IMR-90 (cell line): ENCODE measurements at regions not wholly inside any gene's neighbourhood (a gene's known extent, or its start where the extent isn't known, plus 50 kb on each side); places are given as distances from the start of the nearest gene placed in this dataset.

Source experiments
- ATAC-seq: fragments of 200-7000 bp; cut with Tn5 transposase; 2 replicates; pipeline ENCODE4 v1.9.1; 2020; ENCODE audit warnings: low read depth, mild to moderate bottlenecking, moderate library complexity
- BruUV-seq: library from RNA; stranded (reverse); fragments of 400-500 nt; replicated peaks from 2 replicates; lab custom pipeline; 2021; lab: Mats Ljungman, UMichigan
- CTCF ChIA-PET: fragments of 300-600 bp; formaldehyde crosslinking; extraction: SDS; loops from one replicate; lab custom pipeline; 2021; ENCODE audit warnings: antibody characterized with exemption; lab: Yijun Ruan, JAX
- POLR2A ChIA-PET: fragments of 300-600 bp; sonication (Branson Sonifier 250); formaldehyde crosslinking; loops from one replicate; lab custom pipeline; 2022; ENCODE audit warnings: antibody characterized with exemption; ENCODE audit not compliant: unreplicated experiment; lab: Charles Lee
- DNase-seq: peaks from one replicate; pipeline ENCODE4 v3.0.0; 2013
- H2AFZ ChIP-seq: replicated peaks from 2 replicates; pipeline ENCODE3; 2013; ENCODE audit warnings: low read length, mild to moderate bottlenecking; ENCODE audit not compliant: poor library complexity
- H2AK5ac ChIP-seq: 2 replicates; pipeline ENCODE4 v1.6.1; 2013; ENCODE audit warnings: low read depth, low read length, inconsistent platforms
- H2AK9ac ChIP-seq: replicated peaks from 2 replicates; pipeline ENCODE3; 2013; ENCODE audit warnings: mild to moderate bottlenecking, low read depth, low read length, moderate library complexity; ENCODE audit not compliant: poor library complexity
- H2BK120ac ChIP-seq: 2 replicates; pipeline ENCODE4 v1.6.1; 2013; ENCODE audit warnings: low read depth, low read length, inconsistent platforms
- H2BK15ac ChIP-seq: 3 replicates; pipeline ENCODE4 v1.6.1; 2013; ENCODE audit warnings: low read depth, low read length, inconsistent platforms
- H2BK20ac ChIP-seq: 2 replicates; pipeline ENCODE4 v1.6.1; 2013; ENCODE audit warnings: low read depth, mild to moderate bottlenecking, inconsistent platforms, low read length, moderate library complexity
- H2BK5ac ChIP-seq: 2 replicates; pipeline ENCODE4 v1.6.1; 2013; ENCODE audit warnings: mild to moderate bottlenecking, low read depth, low read length, inconsistent platforms; ENCODE audit not compliant: poor library complexity, severe bottlenecking
- H3K14ac ChIP-seq: replicated peaks from 2 replicates; pipeline ENCODE4 v1.6.1; 2013; ENCODE audit warnings: low read depth, low read length, inconsistent platforms
- H3K18ac ChIP-seq: 2 replicates; pipeline ENCODE4 v1.6.1; 2013; ENCODE audit warnings: low read depth, low read length, control low read depth
- H3K23ac ChIP-seq: 2 replicates; pipeline ENCODE4 v1.6.1; 2013; ENCODE audit warnings: low read depth, low read length, inconsistent platforms
- H3K27ac ChIP-seq: 2 replicates; pipeline ENCODE4 v1.5.1; 2013; ENCODE audit warnings: mild to moderate bottlenecking, control low read depth, low read length; ENCODE audit not compliant: insufficient read depth
- H3K27me3 ChIP-seq: 2 replicates; pipeline ENCODE4 v1.6.1; 2013; ENCODE audit warnings: low read length; ENCODE audit not compliant: control insufficient read depth, insufficient read depth
- H3K36me3 ChIP-seq: 2 replicates; pipeline ENCODE4 v1.6.1; 2013; ENCODE audit warnings: low read length, mixed read lengths; ENCODE audit not compliant: control insufficient read depth, insufficient read depth
- H3K4ac ChIP-seq: 2 replicates; pipeline ENCODE4 v1.6.1; 2013; ENCODE audit warnings: low read depth, low read length, inconsistent platforms
- H3K4me1 ChIP-seq: 2 replicates; pipeline ENCODE4 v1.6.1; 2013; ENCODE audit warnings: low read length, mixed read lengths; ENCODE audit not compliant: control insufficient read depth, insufficient read depth
- H3K4me2 ChIP-seq: 2 replicates; pipeline ENCODE4 v1.6.1; 2013; ENCODE audit warnings: low read depth, mild to moderate bottlenecking, control low read depth, low read length, moderate library complexity
- H3K4me3 ChIP-seq: 2 replicates; pipeline ENCODE4 v1.5.1; 2013; ENCODE audit warnings: low read depth, mild to moderate bottlenecking, control low read depth, low read length, moderate library complexity; ENCODE audit not compliant: insufficient read depth
- H3K56ac ChIP-seq: 2 replicates; pipeline ENCODE4 v1.6.1; 2013; ENCODE audit warnings: low read length, inconsistent platforms; ENCODE audit not compliant: insufficient read depth; ENCODE audit errors: extremely low read depth
- H3K79me1 ChIP-seq, 2 experiments: 2 replicates each; pipeline ENCODE4 v1.6.1; 2013; ENCODE audit warnings: low read length in 2 of 2, inconsistent platforms in 1 of 2, low read depth in 1 of 2
- H3K9ac ChIP-seq: 2 replicates; pipeline ENCODE4 v1.6.1; 2013; ENCODE audit warnings: low read depth, low read length, control low read depth
- H3K9me1 ChIP-seq: 2 replicates; pipeline ENCODE4 v1.6.1; 2013; ENCODE audit warnings: low read length, inconsistent platforms; ENCODE audit not compliant: insufficient read depth
- H3K9me3 ChIP-seq: 2 replicates; pipeline ENCODE4 v1.6.1; 2013; ENCODE audit warnings: low read length; ENCODE audit not compliant: control insufficient read depth, insufficient read depth
- H4K20me1 ChIP-seq: 2 replicates; pipeline ENCODE4 v1.6.1; 2013; ENCODE audit warnings: low read length, inconsistent platforms; ENCODE audit not compliant: insufficient read depth
- H4K5ac ChIP-seq: 2 replicates; pipeline ENCODE4 v1.6.1; 2013; ENCODE audit warnings: mild to moderate bottlenecking, low read depth, low read length, control low read depth
- H4K8ac ChIP-seq, 2 experiments: 2 replicates each; pipeline ENCODE4 v1.6.1; 2013; ENCODE audit warnings: low read depth in 2 of 2, low read length in 2 of 2, control low read depth in 1 of 2, inconsistent platforms in 1 of 2
- H4K91ac ChIP-seq: 2 replicates; pipeline ENCODE4 v1.6.1; 2013; ENCODE audit warnings: low read depth, low read length, inconsistent platforms; ENCODE audit not compliant: insufficient read depth
- BHLHE40 ChIP-seq: fragments of 150-350 bp; IDR thresholded peaks from 2 replicates; pipeline ENCODE4 v1.6.1; 2016; ENCODE audit warnings: mild to moderate bottlenecking, low read depth, low read length
- CEBPB ChIP-seq: IDR thresholded peaks from 2 replicates; pipeline ENCODE4 v1.6.1; 2012; ENCODE audit warnings: low read depth, low read length, improper control_type of control experiment
- CHD1 ChIP-seq: IDR thresholded peaks from 2 replicates; pipeline ENCODE4 v1.6.1; 2012; ENCODE audit warnings: low read depth, low read length, improper control_type of control experiment
- CTCF ChIP-seq: conservative IDR thresholded peaks from 2 replicates; pipeline ENCODE4 v1.5.1; 2012; ENCODE audit warnings: mild to moderate bottlenecking, low read depth, low read length, improper control_type of control experiment
- FOS ChIP-seq: fragments of 150-350 bp; IDR thresholded peaks from 2 replicates; pipeline ENCODE4 v1.6.1; 2016; ENCODE audit warnings: low read depth, low read length
- MAFK ChIP-seq: IDR thresholded peaks from 2 replicates; pipeline ENCODE4 v1.6.1; 2012; ENCODE audit warnings: low read depth, low read length, improper control_type of control experiment
- MAZ ChIP-seq: IDR thresholded peaks from 2 replicates; pipeline ENCODE4 v1.6.1; 2012; ENCODE audit warnings: low read depth, mild to moderate bottlenecking, low read length, improper control_type of control experiment, moderate library complexity, borderline replicate concordance
- MXI1 ChIP-seq: IDR thresholded peaks from 2 replicates; pipeline ENCODE4 v1.6.1; 2012; ENCODE audit warnings: low read depth, mild to moderate bottlenecking, low read length, moderate library complexity, borderline replicate concordance
- NFE2L2 ChIP-seq: fragments of 150-350 bp; IDR thresholded peaks from 2 replicates; pipeline ENCODE4 v1.6.1; 2016; ENCODE audit warnings: low read depth, mild to moderate bottlenecking, low read length
- POLR2A ChIP-seq: IDR thresholded peaks from 2 replicates; pipeline ENCODE4 v1.6.1; 2012; ENCODE audit warnings: mild to moderate bottlenecking, low read depth, low read length
- RAD21 ChIP-seq: IDR thresholded peaks from 2 replicates; pipeline ENCODE4 v1.6.1; 2012; ENCODE audit warnings: low read length, improper control_type of control experiment
- RCOR1 ChIP-seq: IDR thresholded peaks from 2 replicates; pipeline ENCODE4 v1.6.1; 2012; ENCODE audit warnings: mild to moderate bottlenecking, low read length, improper control_type of control experiment; ENCODE audit not compliant: insufficient replicate concordance
- RFX5 ChIP-seq: IDR thresholded peaks from 2 replicates; pipeline ENCODE4 v1.8.0; 2012; ENCODE audit warnings: low read depth, mild to moderate bottlenecking, low read length, moderate library complexity
- SMC3 ChIP-seq: fragments of 150-350 bp; IDR thresholded peaks from 2 replicates; pipeline ENCODE4 v1.6.1; 2016; ENCODE audit warnings: low read depth, mild to moderate bottlenecking, antibody characterized with exemption, low read length, moderate library complexity
- USF2 ChIP-seq: fragments of 150-350 bp; IDR thresholded peaks from 2 replicates; pipeline ENCODE4 v1.6.1; 2017; ENCODE audit warnings: mild to moderate bottlenecking, antibody characterized with exemption, low read length, low read depth
- WGBS, 2 experiments: methylation state at CpG; one replicate each; pipeline versions ENCODE4 v1.1.5 to v1.1.7; 2013; ENCODE audit warnings: missing lambda C conversion rate in 2 of 2; ENCODE audit not compliant: insufficient read length in 1 of 2; ENCODE audit errors: extremely low coverage in 2 of 2; 5-methylcytosine and 5-hydroxymethylcytosine counted together
- dilution Hi-C: fragments of 300-500 bp; cut with HindIII; formaldehyde crosslinking; loops from one replicate; pipeline ENCODE4 v1.14.3; 2018; ENCODE audit warnings: low sequenced_read_pairs; ENCODE audit not compliant: unreplicated experiment
- in situ Hi-C: fragments of 300-500 bp; cut with MboI; formaldehyde crosslinking; loops from 3 replicates; pipeline ENCODE4 v1.14.3; 2019; ENCODE audit warnings: low sequenced_read_pairs, inconsistent platforms, mixed read lengths
- intact Hi-C: fragments of 100-400 bp; cut with micrococcal nuclease; formaldehyde crosslinking; loops from 2 replicates; pipeline ENCODE4 v1.10.0; 2022
- TF ChIP-seq, protein P1 (sequence below): fragments of 150-350 bp; IDR thresholded peaks from 2 replicates; pipeline ENCODE4 v1.6.1; 2016; ENCODE audit warnings: low read depth, mild to moderate bottlenecking, low read length, moderate library complexity, borderline replicate concordance

DNA sequence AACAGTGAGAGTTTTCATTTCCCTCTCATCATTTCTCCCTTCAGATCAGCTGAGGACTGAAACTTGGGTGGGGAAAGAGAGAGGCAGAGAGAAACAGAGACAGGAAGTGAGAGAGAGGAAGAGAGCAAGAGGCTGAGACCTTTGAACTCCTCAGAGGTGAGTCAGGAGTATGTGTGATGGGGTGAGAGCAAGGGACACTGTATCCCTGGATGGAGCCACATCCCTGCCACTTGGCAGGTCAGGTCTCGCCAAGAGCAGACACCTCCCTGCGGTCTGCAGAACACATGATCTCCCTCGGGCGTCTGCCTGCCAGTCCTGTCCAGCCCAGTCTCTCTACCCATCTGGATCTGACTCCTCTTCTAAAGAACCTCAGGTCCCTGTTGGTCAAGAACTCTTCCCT, 62.7 kb upstream of the SYNDIG1 start:
- no peak overlapping the region for H3K4me2 ChIP-seq
- H4K91ac ChIP-seq: no peak overlapping the region
- no peaks in the 10 kb centered on the region for H3K9me1 ChIP-seq
- WGBS, 2 experiments: no CpG with 5 or more reads among the region's 4 CpGs
- H3K9ac ChIP-seq: no peak overlapping the region
- no peak overlapping the region for H3K56ac ChIP-seq
- H3K9me3 ChIP-seq: no peaks in the 10 kb centered on the region
- no peak overlapping the region for H2AK9ac ChIP-seq
- no peak overlapping the region for H2AK5ac ChIP-seq
- no peak overlapping the region for H2BK120ac ChIP-seq
- H3K79me1 ChIP-seq: no peaks in the 10 kb centered on the region
- H2BK15ac ChIP-seq: no peak overlapping the region
- intact Hi-C loops: no loop called here
- H3K27me3 ChIP-seq: no peaks in the 10 kb centered on the region
- no peak overlapping the region for H3K4ac ChIP-seq
- POLR2A ChIA-PET: no interaction called here
- H2BK5ac ChIP-seq: no peak overlapping the region
- TF ChIP-seq MXI1 (no peak), CHD1 (no peak), CTCF (no peak), MAZ (no peak), BHLHE40 (no peak), NFE2L2 (no peak), RAD21 (no peak), RCOR1 (no peak), USF2 (no peak), RFX5 (no peak), POLR2A (no peak), FOS (no peak), MAFK (no peak), CEBPB (no peak), SMC3 (no peak)
- TF ChIP-seq, protein P1, sequence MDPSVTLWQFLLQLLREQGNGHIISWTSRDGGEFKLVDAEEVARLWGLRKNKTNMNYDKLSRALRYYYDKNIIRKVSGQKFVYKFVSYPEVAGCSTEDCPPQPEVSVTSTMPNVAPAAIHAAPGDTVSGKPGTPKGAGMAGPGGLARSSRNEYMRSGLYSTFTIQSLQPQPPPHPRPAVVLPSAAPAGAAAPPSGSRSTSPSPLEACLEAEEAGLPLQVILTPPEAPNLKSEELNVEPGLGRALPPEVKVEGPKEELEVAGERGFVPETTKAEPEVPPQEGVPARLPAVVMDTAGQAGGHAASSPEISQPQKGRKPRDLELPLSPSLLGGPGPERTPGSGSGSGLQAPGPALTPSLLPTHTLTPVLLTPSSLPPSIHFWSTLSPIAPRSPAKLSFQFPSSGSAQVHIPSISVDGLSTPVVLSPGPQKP: no peak
- no peak overlapping the region for H3K27ac ChIP-seq
- no TSS peak for BruUV-seq
- H3K18ac ChIP-seq: no peak overlapping the region
- H2AFZ ChIP-seq: no peak overlapping the region
- ATAC-seq (no peak), DNase-seq (no peak)
- no peaks in the 10 kb centered on the region for H3K36me3 ChIP-seq
- CTCF ChIA-PET: no interaction called here
- in situ Hi-C loops: no loop called here
- no peak overlapping the region for H3K4me3 ChIP-seq
- no peak overlapping the region for H3K14ac ChIP-seq
- no peak overlapping the region for H2BK20ac ChIP-seq
- H3K23ac ChIP-seq: no peak overlapping the region
- no peaks in the 10 kb centered on the region for H4K20me1 ChIP-seq
- H4K8ac ChIP-seq: no peak overlapping the region
- H3K4me1 ChIP-seq: no peaks in the 10 kb centered on the region
- H4K5ac ChIP-seq: no peak overlapping the region
- dilution Hi-C loops: no loop called here
